HepG2 (cell line): ENCODE measurements at regions not wholly inside any gene's neighbourhood (a gene's known extent, or its start where the extent isn't known, plus 50 kb on each side); places are given as distances from the start of the nearest gene placed in this dataset.
"Not testable (repeated sequence)": the region's sequence is repeated elsewhere in the genome, so short reads cannot be mapped to it uniquely, and the experiment has no call there.

Source experiments
- ATAC-seq: fragments of 200-7000 bp; cut with Tn5 transposase; 3 replicates; pipeline ENCODE4 v1.9.1; 2020; ENCODE audit warnings: mild to moderate bottlenecking, moderate library complexity
- BruUV-seq: library from RNA; stranded (reverse); fragments of 400-500 nt; replicated peaks from 2 replicates; lab custom pipeline; 2021; lab: Mats Ljungman, UMichigan
- CTCF ChIA-PET: fragments of 300-600 bp; formaldehyde crosslinking; extraction: SDS; loops from one replicate; lab custom pipeline; 2021; ENCODE audit warnings: low total read pairs, inconsistent platforms, low intra/inter-chr PET ratio; lab: Yijun Ruan, JAX
- POLR2A ChIA-PET: fragments of 350-600 bp; sonication (Branson Sonifier 250); formaldehyde crosslinking; loops from one replicate; lab custom pipeline; 2020; ENCODE audit warnings: antibody characterized with exemption, inconsistent platforms; lab: Yijun Ruan, JAX
- DNase-seq: peaks from one replicate; pipeline ENCODE4 v3.0.0-alpha.2; 2015; ENCODE audit warnings: low spot score
- FAIRE-seq: peaks from 3 replicates; lab custom pipeline; 2011; peaks lifted over from hg19 to GRCh38; lab: Jason Lieb, UNC
- H2AFZ ChIP-seq: one replicate; pipeline ENCODE4 v1.6.1; 2011; ENCODE audit warnings: low read length, inconsistent platforms
- H3K27ac ChIP-seq: fragments of 300-600 bp; 3 replicates; pipeline ENCODE4 v1.8.0; 2011; ENCODE audit warnings: mixed run types, mild to moderate bottlenecking, mixed read lengths, low read length, inconsistent platforms; ENCODE audit not compliant: insufficient read depth; ENCODE audit errors: extremely low read length
- H3K27me3 ChIP-seq, 2 experiments: fragments of 200-600 bp in 1 of 2; 2 replicates in 1 of 2; 3 replicates in 1 of 2; pipeline versions ENCODE4 v1.6.0 to v1.8.0; 2011; ENCODE audit warnings: low read length in 2 of 2, mild to moderate bottlenecking in 2 of 2, moderate library complexity in 2 of 2, inconsistent platforms in 1 of 2; ENCODE audit not compliant: insufficient read depth in 2 of 2, control insufficient read depth in 1 of 2
- H3K36me3 ChIP-seq, 2 experiments: fragments of 200-600 bp in 1 of 2; replicated peaks in 1 of 2; 2 replicates in 1 of 2; 3 replicates in 1 of 2; pipeline versions ENCODE4 v1.5.1 to v1.8.0; 2011; ENCODE audit warnings: low read length in 2 of 2, inconsistent platforms in 1 of 2; ENCODE audit not compliant: insufficient read depth in 2 of 2, control insufficient read depth in 1 of 2
- H3K4me1 ChIP-seq: 2 replicates; pipeline ENCODE4 v1.5.1; 2012; ENCODE audit warnings: low read length, inconsistent platforms; ENCODE audit not compliant: insufficient read depth
- H3K4me2 ChIP-seq: 2 replicates; pipeline ENCODE4 v1.6.0; 2011; ENCODE audit warnings: low read depth, low read length, inconsistent platforms
- H3K4me3 ChIP-seq, 3 experiments: fragments of 200-600 bp in 1 of 3; sonication (generic), shearing (Covaris generic) in 1 of 3; replicated peaks in 1 of 3; 2 replicates each; pipeline ENCODE4 v1.5.1; 2011 to 2016; ENCODE audit warnings: low read length in 3 of 3, inconsistent platforms in 2 of 3, low read depth in 2 of 3, mild to moderate bottlenecking in 2 of 3, control low read depth in 1 of 3, mixed read lengths in 1 of 3; ENCODE audit not compliant: insufficient read depth in 1 of 3
- H3K79me2 ChIP-seq: one replicate; pipeline ENCODE4 v1.6.1; 2011; ENCODE audit warnings: low read length, inconsistent platforms; ENCODE audit not compliant: insufficient read depth
- H3K9ac ChIP-seq: 2 replicates; pipeline ENCODE4 v1.6.0; 2011; ENCODE audit warnings: mild to moderate bottlenecking, low read depth, low read length, inconsistent platforms; ENCODE audit not compliant: insufficient read depth
- H3K9me3 ChIP-seq: 2 replicates; pipeline ENCODE4 v1.5.1; 2012; ENCODE audit warnings: mild to moderate bottlenecking, low read length
- H4K20me1 ChIP-seq: 2 replicates; pipeline ENCODE4 v1.6.0; 2011; ENCODE audit warnings: inconsistent platforms, mild to moderate bottlenecking, low read length, moderate library complexity; ENCODE audit not compliant: insufficient read depth
- CSRNP2 ChIP-seq: sonication (generic); formaldehyde crosslinking; conservative IDR thresholded peaks from 2 replicates; pipeline ENCODE4 v1.8.0; 2022; ENCODE audit warnings: low read depth, missing genetic modification reagents
- MBD4 ChIP-seq: IDR thresholded peaks from 2 replicates; pipeline ENCODE4 v1.6.1; 2012; ENCODE audit warnings: low read length, inconsistent platforms, borderline replicate concordance
- NFIB ChIP-seq: sonication (generic); formaldehyde crosslinking; IDR thresholded peaks from 2 replicates; pipeline ENCODE4 v1.9.0; 2021; ENCODE audit warnings: missing genetic modification reagents, mild to moderate bottlenecking, borderline replicate concordance
- NPAS2 ChIP-seq: sonication (generic); formaldehyde crosslinking; IDR thresholded peaks from 2 replicates; pipeline ENCODE4 v1.8.0; 2022; ENCODE audit warnings: mild to moderate bottlenecking, missing genetic modification reagents, borderline replicate concordance
- PHF5A ChIP-seq: IDR thresholded peaks from one replicate; pipeline ENCODE4 v1.6.1; 2018; ENCODE audit warnings: low read depth, missing genetic modification reagents; ENCODE audit not compliant: unreplicated experiment
- REPIN1 ChIP-seq: sonication (generic); formaldehyde crosslinking; IDR thresholded peaks from 2 replicates; pipeline ENCODE4 v1.8.0; 2022; ENCODE audit warnings: missing genetic modification reagents, low read depth, mild to moderate bottlenecking, borderline replicate concordance
- TBX3 ChIP-seq: fragments of 450-650 bp; IDR thresholded peaks from 2 replicates; pipeline ENCODE4 v1.6.1; 2017; ENCODE audit warnings: antibody characterized with exemption, mild to moderate bottlenecking, inconsistent platforms, borderline replicate concordance
- TOPORS ChIP-seq: sonication (generic); formaldehyde crosslinking; IDR thresholded peaks from 2 replicates; pipeline ENCODE4 v1.8.0; 2023; ENCODE audit warnings: mild to moderate bottlenecking, missing genetic modification reagents
- UBTF ChIP-seq: sonication (generic); formaldehyde crosslinking; IDR thresholded peaks from 2 replicates; pipeline ENCODE4 v1.4.0; 2020; ENCODE audit warnings: mild to moderate bottlenecking, missing genetic modification reagents
- ZBTB7B ChIP-seq: sonication (generic); formaldehyde crosslinking; IDR thresholded peaks from 2 replicates; pipeline ENCODE4 v1.4.0; 2020; ENCODE audit warnings: missing genetic modification reagents
- ZFY ChIP-seq: sonication (generic); formaldehyde crosslinking; IDR thresholded peaks from 2 replicates; pipeline ENCODE4 v1.4.0; 2020; ENCODE audit warnings: missing genetic modification reagents
- ZNF121 ChIP-seq: sonication (generic); formaldehyde crosslinking; IDR thresholded peaks from 2 replicates; pipeline ENCODE4 v1.5.0; 2020; ENCODE audit warnings: mild to moderate bottlenecking, missing genetic modification reagents
- ZZZ3 ChIP-seq: sonication (generic); formaldehyde crosslinking; IDR thresholded peaks from 2 replicates; pipeline ENCODE4 v1.4.0; 2020; ENCODE audit warnings: missing genetic modification reagents, mild to moderate bottlenecking, borderline replicate concordance
- WGBS: methylation state at CpG from one replicate; pipeline ENCODE4 v1.1.6; 2017; ENCODE audit warnings: low lambda C conversion rate; 5-methylcytosine and 5-hydroxymethylcytosine counted together
- in situ Hi-C: cut with HindIII; loops from 2 replicates; pipeline ENCODE4 v1.10.0; 2017; ENCODE audit warnings: low pct_unique_long_range_greater_than_20kb; ENCODE audit not compliant: extremely low pct_ligation_motif_present
- intact Hi-C: fragments of 100-400 bp; cut with micrococcal nuclease; formaldehyde crosslinking; loops from one replicate; pipeline ENCODE4 v1.10.0; 2022; ENCODE audit not compliant: unreplicated experiment

DNA sequence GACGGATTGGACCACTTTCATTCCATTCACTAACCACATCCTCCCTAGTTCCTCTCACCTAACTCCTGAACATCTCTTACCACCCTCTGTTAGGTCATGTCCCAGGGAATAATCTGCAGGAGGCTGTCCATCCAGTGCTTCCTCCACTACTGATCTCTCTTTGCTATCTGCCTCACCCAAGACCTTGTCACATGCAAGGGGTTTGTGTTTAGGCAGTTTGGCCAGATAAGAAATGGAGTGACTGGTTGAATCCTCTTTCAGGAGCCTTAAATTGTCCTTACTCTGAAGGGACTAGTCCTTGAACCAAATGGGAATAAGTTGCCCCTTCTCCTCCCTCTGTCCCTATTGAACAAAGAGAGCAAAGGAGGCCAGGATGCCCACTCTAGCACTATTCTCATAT, 249.2 kb upstream of the BTG1 start (continued):
- TF ChIP-seq REPIN1, result no peak
- TF ChIP-seq, all 625 proteins: peak for 0

DNA sequence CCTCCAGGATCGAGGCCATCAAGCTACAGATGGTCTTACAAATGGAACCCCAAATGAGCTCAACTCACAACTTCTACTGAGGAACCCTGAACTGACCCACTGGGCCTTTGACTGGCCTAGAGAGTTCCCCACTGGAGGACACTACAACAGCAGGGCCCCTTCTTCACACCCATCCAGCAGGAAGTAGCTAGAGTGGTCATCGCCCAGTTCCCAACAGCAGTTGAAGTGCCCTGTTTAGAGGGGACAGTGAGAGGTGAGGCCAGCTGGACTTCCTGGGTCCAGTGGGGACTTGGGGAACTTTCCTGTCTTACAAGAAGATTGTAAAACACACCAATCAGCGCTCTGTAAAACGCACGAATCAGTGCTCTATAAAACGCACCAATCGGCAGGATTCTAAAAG, 247.9 kb upstream of the BTG1 start:
- no peaks in the 10 kb centered on the region for H3K36me3 ChIP-seq
- TF ChIP-seq NFIB (CRISPR knock-in tag) (no peak), PHF5A (CRISPR knock-in tag) (no peak), ZFY (CRISPR knock-in tag) (no peak), ZZZ3 (CRISPR knock-in tag) (no peak), MBD4 (no peak), CSRNP2 (CRISPR knock-in tag) (no peak), ZBTB7B (no peak), NPAS2 (CRISPR knock-in tag) (no peak), TOPORS (no peak), ZNF121 (CRISPR knock-in tag) (no peak), TBX3 (no peak), UBTF (CRISPR knock-in tag) (no peak)
- FAIRE-seq, result no peak
- no peak for ATAC-seq
- no peaks in the 10 kb centered on the region for H3K79me2 ChIP-seq
- H3K4me3 ChIP-seq, result no peak overlapping the region
- no peak overlapping the region for H3K9ac ChIP-seq
- H2AFZ ChIP-seq, result no peak overlapping the region
- no peak overlapping the region for H3K4me2 ChIP-seq
- ChIA-PET POLR2A (no interaction called here), CTCF (no interaction called here)
- 45% methylated on average over 7 of the region's 7 CpGs for WGBS
- H3K4me1 ChIP-seq, result no peaks in the 10 kb centered on the region
- no peak overlapping the region for H3K27ac ChIP-seq
- no peaks in the 10 kb centered on the region for H3K27me3 ChIP-seq
- intact Hi-C loops, result no loop called here
- in situ Hi-C loops, result no loop called here
- H3K9me3 ChIP-seq, result no peaks in the 10 kb centered on the region; the same call in 1 of the 2 replicates
- no TSS peak for BruUV-seq
- no peaks in the 10 kb centered on the region for H4K20me1 ChIP-seq
- DNase-seq, result no peak

DNA sequence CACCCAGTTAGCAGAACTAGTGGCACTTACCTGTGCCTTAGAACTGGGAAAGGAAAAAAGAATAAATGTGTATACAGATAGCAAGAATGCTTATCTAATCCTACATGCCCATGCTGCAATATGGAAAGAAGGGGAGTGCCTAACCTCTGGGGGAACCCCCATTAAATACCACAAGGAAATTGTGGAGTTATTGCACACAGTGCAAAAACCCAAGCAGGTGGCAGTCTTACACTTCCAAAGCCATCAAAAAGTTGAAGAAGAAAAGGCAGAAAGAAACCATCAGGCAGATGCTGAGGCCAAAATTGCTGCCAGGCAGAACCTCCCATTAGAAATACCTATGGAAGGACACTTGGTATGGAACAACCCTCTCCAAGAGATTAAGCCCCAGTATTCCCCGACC, 246.1 kb upstream of the BTG1 start:
- H3K4me1 ChIP-seq, ATAC-seq, H3K36me3 ChIP-seq, DNase-seq, H3K4me3 ChIP-seq, CTCF ChIA-PET, H4K20me1 ChIP-seq, H3K27ac ChIP-seq, in situ Hi-C loops, H2AFZ ChIP-seq, H3K9ac ChIP-seq, H3K9me3 ChIP-seq, H3K27me3 ChIP-seq, BruUV-seq, H3K4me2 ChIP-seq, intact Hi-C loops, H3K79me2 ChIP-seq, POLR2A ChIA-PET, FAIRE-seq: not testable (repeated sequence)
- 0% methylated on average over 1 of the region's 1 CpG for WGBS
